Suprapubic skin (tissue), 4 donors: ENCODE measurements at regions not wholly inside any gene's neighbourhood (a gene's known extent, or its start where the extent isn't known, plus 50 kb on each side); places are given as distances from the start of the nearest gene placed in this dataset.

Experiments
- CTCF ChIP-seq, 2 donors: fragments of 200-600 bp in 1 of 2; fragments of 450-650 bp in 1 of 2; sonication (generic) in 1 of 2; IDR thresholded peaks; one replicate each; pipeline ENCODE4 v1.5.1; 2016 to 2019; ENCODE audit warnings: antibody characterized with exemption in 2 of 2, mild to moderate bottlenecking in 1 of 2, moderate library complexity in 1 of 2
- EP300 ChIP-seq: sonication (generic); formaldehyde crosslinking; IDR thresholded peaks from one replicate; pipeline ENCODE4 v1.6.1; 2017; ENCODE audit warnings: antibody characterized with exemption
- POLR2A ChIP-seq, 2 donors: fragments of 450-650 bp; IDR thresholded peaks; one replicate each; pipeline ENCODE4 v1.6.1; 2017; ENCODE audit warnings: antibody characterized with exemption in 2 of 2, mild to moderate bottlenecking in 2 of 2, moderate library complexity in 2 of 2
- POLR2AphosphoS5 ChIP-seq, 3 donors: sonication (generic); formaldehyde crosslinking; IDR thresholded peaks; one replicate each; pipeline ENCODE4 v1.6.1; 2017; ENCODE audit warnings: antibody characterized with exemption in 3 of 3

GRCh38 chr20:23200413-23200812 is 114.3 kb upstream of the CD93 start:
- TF ChIP-seq EP300 (no peak), CTCF (IDR thresholded peaks at IDR 0.05) (no peak), POLR2A (IDR thresholded peaks at IDR 0.05) (no peak), POLR2AphosphoS5 (IDR thresholded peaks at IDR 0.05) (no peak)
